Peyer's patch (tissue), 4 donors: ENCODE measurements at regions not wholly inside any gene's neighbourhood (a gene's known extent, or its start where the extent isn't known, plus 50 kb on each side); places are given as distances from the start of the nearest gene placed in this dataset.
A peak's percentile ranks its signal among the peaks of the same experiment; 100 is the strongest.

ENCODE experiments used
- DNase-seq, 3 donors: peaks; one replicate each; pipeline ENCODE4 v3.0.0-alpha.2; 2017 to 2019
- H3K27ac ChIP-seq, 4 donors: fragments of 200-600 bp; sonication (generic); one replicate each; pipeline ENCODE4 v1.5.1; 2016 to 2019
- H3K27me3 ChIP-seq, 2 donors: fragments of 200-600 bp; sonication (generic); one replicate each; pipeline ENCODE4 v1.5.1; 2019
- H3K36me3 ChIP-seq, 3 donors: fragments of 200-600 bp; sonication (generic); one replicate each; pipeline ENCODE4 v1.5.1; 2016 to 2019
- H3K4me1 ChIP-seq, 4 donors: fragments of 200-600 bp; sonication (generic); one replicate each; pipeline ENCODE4 v1.5.1; 2016 to 2019
- H3K4me3 ChIP-seq, 4 donors: fragments of 200-600 bp; sonication (generic); 1 replicate in 3 of 4; 2 replicates in 1 of 4; pipeline ENCODE4 v1.5.1; 2016 to 2019; ENCODE audit warnings: mild to moderate bottlenecking in 1 of 4
- H3K9me3 ChIP-seq, 4 donors: fragments of 200-600 bp; sonication (generic); one replicate each; pipeline ENCODE4 v1.5.1; 2016 to 2019; ENCODE audit warnings: mild to moderate bottlenecking in 1 of 4
- CTCF ChIP-seq, 6 experiments: fragments of 450-650 bp in 4 of 6; fragments of 200-600 bp in 2 of 6; sonication (generic) in 1 of 6; IDR thresholded peaks; one replicate each; pipeline ENCODE4 v1.5.1; 2017 to 2019; ENCODE audit warnings: antibody characterized with exemption in 6 of 6, mild to moderate bottlenecking in 3 of 6, moderate library complexity in 1 of 6
- POLR2A ChIP-seq, 2 donors: fragments of 450-650 bp; IDR thresholded peaks; one replicate each; pipeline ENCODE4 v1.5.1; 2017; ENCODE audit warnings: antibody characterized with exemption in 2 of 2, mild to moderate bottlenecking in 2 of 2, moderate library complexity in 2 of 2

GRCh38 chr12:47382305-47382704, 302.5 kb upstream of the AMIGO2 start:
- Histone ChIP-seq H3K36me3 (no peaks in the 10 kb centered on the region), H3K4me1 (no peaks in the 10 kb centered on the region), H3K27me3 (no peaks in the 10 kb centered on the region), H3K9me3 (no peaks in the 10 kb centered on the region), H3K27ac (no peak overlapping the region), H3K4me3 (no peak overlapping the region)
- TF ChIP-seq CTCF (IDR thresholded peaks at IDR 0.05) = no peak
- TF ChIP-seq POLR2A (IDR thresholded peaks at IDR 0.05) = no peak
- DNase-seq = no peak

GRCh38 chr12:47378907-47379306, 299.1 kb upstream of the AMIGO2 start:
- no peak for TF ChIP-seq POLR2A (IDR thresholded peaks at IDR 0.05)
- TF ChIP-seq CTCF (IDR thresholded peaks at IDR 0.05) = no peak
- no peak for DNase-seq
- Histone ChIP-seq H3K4me3 (no peak overlapping the region), H3K27ac (no peak overlapping the region), H3K4me1 (no peaks in the 10 kb centered on the region), H3K9me3 (no peaks in the 10 kb centered on the region), H3K27me3 (no peaks in the 10 kb centered on the region), H3K36me3 (no peaks in the 10 kb centered on the region)

DNA sequence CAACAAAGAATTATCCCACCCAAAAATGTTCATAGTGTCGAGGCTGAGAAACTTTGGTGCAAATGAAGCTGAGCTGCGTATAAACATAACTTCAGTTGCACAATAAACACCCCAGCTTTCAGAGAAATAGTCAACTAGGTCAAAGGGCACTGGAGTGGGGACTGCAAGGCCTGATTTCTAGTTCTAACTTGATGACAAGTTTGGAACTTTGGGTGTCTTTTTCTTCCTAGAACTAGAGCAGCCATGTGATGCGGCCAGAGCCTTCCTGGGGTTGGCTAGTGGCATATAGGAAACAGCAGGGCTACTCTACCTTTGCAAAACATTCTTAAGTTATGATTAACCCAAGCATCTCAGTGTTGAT, 298.4 kb upstream of the AMIGO2 start:
- H3K4me3 ChIP-seq = no peak overlapping the region
- no peak for TF ChIP-seq POLR2A (IDR thresholded peaks at IDR 0.05)
- no peak for TF ChIP-seq CTCF (IDR thresholded peaks at IDR 0.05)
- no peaks in the 10 kb centered on the region for H3K27me3 ChIP-seq
- no peaks in the 10 kb centered on the region for H3K36me3 ChIP-seq
- peak overlapping the region; percentile 33 to 52 (median 50) for H3K27ac ChIP-seq
- no peak for DNase-seq
- H3K9me3 ChIP-seq = no peaks in the 10 kb centered on the region
- no peaks in the 10 kb centered on the region for H3K4me1 ChIP-seq

DNA sequence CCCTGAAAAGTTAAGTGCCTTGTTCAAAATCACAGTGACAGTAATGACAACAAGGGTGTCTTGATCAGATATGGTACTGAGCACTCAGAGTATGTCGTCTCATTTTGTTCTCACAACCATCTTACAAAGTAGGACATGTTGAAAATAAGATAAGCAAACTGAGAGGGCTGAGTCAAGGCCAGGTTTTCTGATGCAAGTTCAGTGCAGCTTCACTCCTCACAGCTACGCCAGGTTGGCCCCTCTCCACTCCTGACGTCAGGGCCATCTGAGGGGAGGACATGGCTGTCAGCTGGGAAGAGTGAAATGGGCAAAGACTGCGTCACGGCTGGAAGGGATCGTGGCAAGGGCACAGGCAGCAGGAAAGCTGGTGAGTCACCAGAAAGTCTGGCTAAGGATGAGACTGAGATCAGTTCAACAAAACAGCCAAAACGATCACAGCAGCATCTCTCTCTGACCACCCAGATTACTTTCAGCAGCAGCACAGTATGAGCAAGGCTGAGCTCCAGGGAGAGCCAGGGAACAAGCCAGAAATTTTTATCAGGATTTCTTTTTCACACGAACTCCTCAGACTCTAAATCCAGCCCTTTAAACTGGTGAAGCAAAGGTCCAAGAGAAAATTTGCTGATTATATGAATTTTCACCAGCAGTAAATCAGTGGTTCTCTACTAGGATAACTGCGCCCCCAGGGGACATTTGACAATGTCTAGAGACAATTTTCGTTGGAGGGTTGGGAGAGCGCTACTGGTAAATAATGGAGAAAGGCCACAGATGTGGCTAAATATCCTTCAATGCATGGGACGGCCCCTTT, 297.9 kb upstream of the AMIGO2 start:
- TF ChIP-seq CTCF (IDR thresholded peaks at IDR 0.05) (no peak), POLR2A (IDR thresholded peaks at IDR 0.05) (no peak)
- H3K27me3 ChIP-seq = no peaks in the 10 kb centered on the region
- no peaks in the 10 kb centered on the region for H3K9me3 ChIP-seq
- no peaks in the 10 kb centered on the region for H3K36me3 ChIP-seq
- DNase-seq = peak; percentile 46 to 90 (median 53)
- no peak overlapping the region for H3K4me3 ChIP-seq
- H3K4me1 ChIP-seq = no peaks in the 10 kb centered on the region
- H3K27ac ChIP-seq = peak overlapping the region; percentile 33 to 69 (median 51)

DNA sequence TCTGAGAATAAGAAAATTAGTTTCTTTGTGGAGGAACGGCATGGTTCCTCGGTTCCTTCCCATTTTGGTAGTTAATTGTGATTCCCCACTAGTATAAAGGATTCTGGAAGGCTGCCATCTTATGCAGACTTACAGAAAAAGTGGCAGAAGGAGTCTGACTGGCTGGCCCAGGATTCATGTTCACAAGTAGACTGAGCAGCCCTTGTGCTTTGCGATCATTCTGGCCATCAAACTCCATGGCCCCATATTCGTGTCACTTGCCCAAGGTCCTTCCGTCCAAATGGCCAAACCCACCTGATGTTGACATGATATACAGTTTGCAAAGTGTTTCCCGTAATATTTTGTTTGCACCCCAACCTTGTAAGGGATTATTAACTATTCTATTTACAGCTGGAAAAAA, 297.2 kb upstream of the AMIGO2 start:
- Histone ChIP-seq H3K4me1 (no peaks in the 10 kb centered on the region), H3K9me3 (no peaks in the 10 kb centered on the region), H3K36me3 (no peaks in the 10 kb centered on the region), H3K4me3 (no peak overlapping the region), H3K27me3 (no peaks in the 10 kb centered on the region), H3K27ac (peak overlapping the region in 3 of 4 donors; percentile 29 to 69 (median 50))
- TF ChIP-seq POLR2A (IDR thresholded peaks at IDR 0.05) (no peak), CTCF (IDR thresholded peaks at IDR 0.05) (no peak)
- DNase-seq = no peak
